ENCODE measurements at regions not wholly inside any gene's neighbourhood (a gene's known extent, or its start where the extent isn't known, plus 50 kb on each side); places are given as distances from the start of the nearest gene placed in this dataset.

GRCh38 chr12:126998031-126998430, 1268.9 kb upstream of the TMEM132C start:
- no peak for TF ChIP-seq POLR2AphosphoS5 (IDR thresholded peaks at IDR 0.05)
- no peak for TF ChIP-seq EZH2 (IDR thresholded peaks at IDR 0.05; ENCODE audit: borderline replicate concordance, insufficient read depth, low read length, poor library complexity, severe bottlenecking)
- TF ChIP-seq REST (IDR thresholded peaks at IDR 0.05; ENCODE audit: borderline replicate concordance): no peak
- no peak for TF ChIP-seq CTCF (IDR thresholded peaks at IDR 0.05; ENCODE audit: poor library complexity, severe bottlenecking)
